H1 (cell line): ENCODE measurements at regions not wholly inside any gene's neighbourhood (a gene's known extent, or its start where the extent isn't known, plus 50 kb on each side); places are given as distances from the start of the nearest gene placed in this dataset.

ENCODE experiments used
- CTCF ChIA-PET: fragments of 300-600 bp; sonication (Branson Sonifier 250); formaldehyde crosslinking; loops from one replicate; lab custom pipeline; 2021; ENCODE audit not compliant: partially characterized antibody; lab: Charles Lee
- POLR2A ChIA-PET: fragments of 300-600 bp; sonication (Branson Sonifier 250); formaldehyde crosslinking; loops from one replicate; lab custom pipeline; 2021; ENCODE audit warnings: inconsistent platforms; ENCODE audit not compliant: partially characterized antibody; lab: Charles Lee
- DNase-seq, 2 experiments: peaks; one replicate each; pipeline versions ENCODE4 v3.0.0 to v3.0.0-alpha.2; 2010 to 2022; ENCODE audit warnings: low spot score in 2 of 2, low read depth in 1 of 2, mixed read lengths in 1 of 2
- FAIRE-seq: peaks from 2 replicates; lab custom pipeline; 2011; peaks lifted over from hg19 to GRCh38; lab: Jason Lieb, UNC
- H2AFZ ChIP-seq: 2 replicates; pipeline ENCODE4 v1.8.1; 2012; ENCODE audit warnings: low read length, inconsistent platforms
- H2AK5ac ChIP-seq: 2 replicates; pipeline ENCODE4 v1.6.1; 2013; ENCODE audit warnings: low read depth, low read length
- H2BK120ac ChIP-seq: replicated peaks from 2 replicates; pipeline ENCODE3; 2013; ENCODE audit warnings: low read depth, low read length, inconsistent platforms
- H2BK12ac ChIP-seq: 2 replicates; pipeline ENCODE4 v1.6.1; 2013; ENCODE audit warnings: low read depth, low read length
- H2BK15ac ChIP-seq: 2 replicates; pipeline ENCODE4 v1.6.1; 2013; ENCODE audit warnings: low read length
- H2BK20ac ChIP-seq: 2 replicates; pipeline ENCODE4 v1.6.1; 2013; ENCODE audit warnings: low read length
- H2BK5ac ChIP-seq: 2 replicates; pipeline ENCODE4 v1.6.1; 2013; ENCODE audit warnings: low read depth, low read length
- H3K14ac ChIP-seq: 2 replicates; pipeline ENCODE4 v1.6.1; 2013; ENCODE audit warnings: inconsistent platforms; ENCODE audit not compliant: insufficient read length
- H3K18ac ChIP-seq: 2 replicates; pipeline ENCODE4 v1.6.1; 2013; ENCODE audit warnings: low read length; ENCODE audit errors: extremely low read depth
- H3K23ac ChIP-seq: 2 replicates; pipeline ENCODE4 v1.6.1; 2013; ENCODE audit warnings: inconsistent platforms; ENCODE audit not compliant: insufficient read length
- H3K23me2 ChIP-seq: 2 replicates; pipeline ENCODE4 v1.6.1; 2013; ENCODE audit warnings: low read depth, low read length
- H3K27ac ChIP-seq: 2 replicates; pipeline ENCODE4 v1.6.1; 2011; ENCODE audit warnings: low read depth, low read length, inconsistent platforms
- H3K27me3 ChIP-seq, 4 experiments: replicated peaks in 1 of 4; 1 replicate in 1 of 4; 2 replicates in 3 of 4; pipeline versions ENCODE4 v1.6.1 to v1.8.1; 2011 to 2013; ENCODE audit warnings: low read length in 3 of 4, mild to moderate bottlenecking in 3 of 4, inconsistent platforms in 2 of 4, mixed read lengths in 2 of 4, moderate library complexity in 1 of 4; ENCODE audit not compliant: control insufficient read depth in 3 of 4, insufficient read depth in 3 of 4; ENCODE audit errors: extremely low read depth in 1 of 4
- H3K36me3 ChIP-seq, 4 experiments: 2 replicates each; pipeline versions ENCODE4 v1.6.1 to v1.8.1; 2011 to 2013; ENCODE audit warnings: mild to moderate bottlenecking in 4 of 4, low read length in 3 of 4, moderate library complexity in 2 of 4, control low read depth in 1 of 4, inconsistent platforms in 1 of 4; ENCODE audit not compliant: insufficient read depth in 4 of 4, control insufficient read depth in 2 of 4
- H3K4ac ChIP-seq: replicated peaks from 2 replicates; pipeline ENCODE3; 2013; ENCODE audit warnings: low read length, low read depth, mixed read lengths, inconsistent platforms; ENCODE audit not compliant: insufficient read length
- H3K4me1 ChIP-seq, 4 experiments: replicated peaks in 1 of 4; 1 replicate in 1 of 4; 2 replicates in 3 of 4; pipeline versions ENCODE4 v1.6.1 to v1.8.1; 2011 to 2013; ENCODE audit warnings: low read length in 3 of 4, inconsistent platforms in 2 of 4, mixed read lengths in 1 of 4; ENCODE audit not compliant: insufficient read depth in 4 of 4, control insufficient read depth in 3 of 4
- H3K4me2 ChIP-seq, 2 experiments: 2 replicates each; pipeline versions ENCODE4 v1.6.1 to v1.8.1; 2011 to 2013; ENCODE audit warnings: low read depth in 2 of 2, low read length in 2 of 2, control low read depth in 1 of 2, inconsistent platforms in 1 of 2, mild to moderate bottlenecking in 1 of 2; ENCODE audit not compliant: insufficient read depth in 1 of 2
- H3K4me3 ChIP-seq, 4 experiments: fragments of 200-600, 300-600 bp in 1 of 4; sonication (generic), shearing (Covaris generic), sonication (Bioruptor Twin) in 1 of 4; 2 replicates each; pipeline versions ENCODE4 v1.5.1 to v1.8.1; 2011 to 2016; ENCODE audit warnings: low read length in 4 of 4, low read depth in 3 of 4, control low read depth in 2 of 4, inconsistent platforms in 2 of 4, mild to moderate bottlenecking in 2 of 4, mixed read lengths in 1 of 4, moderate library complexity in 1 of 4; ENCODE audit not compliant: insufficient read depth in 2 of 4; ENCODE audit errors: extremely low read depth in 1 of 4
- H3K56ac ChIP-seq: replicated peaks from 2 replicates; pipeline ENCODE3; 2013; ENCODE audit warnings: low read depth, mild to moderate bottlenecking, mixed read lengths, low read length, inconsistent platforms; ENCODE audit not compliant: insufficient read length
- H3K79me1 ChIP-seq: 2 replicates; pipeline ENCODE4 v1.6.1; 2013; ENCODE audit warnings: low read depth, low read length, control low read depth
- H3K79me2 ChIP-seq, 2 experiments: 2 replicates each; pipeline versions ENCODE4 v1.6.1 to v1.8.1; 2012 to 2013; ENCODE audit warnings: low read length in 2 of 2, mild to moderate bottlenecking in 2 of 2, inconsistent platforms in 1 of 2; ENCODE audit not compliant: insufficient read depth in 2 of 2, control insufficient read depth in 1 of 2
- H3K9ac ChIP-seq, 4 experiments: replicated peaks in 1 of 4; 1 replicate in 1 of 4; 2 replicates in 3 of 4; pipeline versions ENCODE4 v1.6.1 to v1.8.1; 2011 to 2013; ENCODE audit warnings: low read depth in 3 of 4, low read length in 3 of 4, control low read depth in 2 of 4, mild to moderate bottlenecking in 2 of 4, moderate library complexity in 2 of 4, inconsistent platforms in 1 of 4; ENCODE audit errors: extremely low read depth in 1 of 4
- H3K9me3 ChIP-seq, 2 experiments: 2 replicates each; pipeline versions ENCODE4 v1.6.1 to v1.8.1; 2012 to 2013; ENCODE audit warnings: mild to moderate bottlenecking in 2 of 2, moderate library complexity in 2 of 2, control low read depth in 1 of 2, inconsistent platforms in 1 of 2, low read depth in 1 of 2, low read length in 1 of 2, mixed read lengths in 1 of 2; ENCODE audit not compliant: insufficient read depth in 2 of 2
- H4K20me1 ChIP-seq, 2 experiments: replicated peaks in 1 of 2; 2 replicates each; pipeline versions ENCODE3 to v1.8.1; 2011 to 2013; ENCODE audit warnings: inconsistent platforms in 2 of 2, low read length in 2 of 2, mild to moderate bottlenecking in 1 of 2; ENCODE audit not compliant: insufficient read depth in 2 of 2, control insufficient read depth in 1 of 2
- H4K5ac ChIP-seq: 2 replicates; pipeline ENCODE4 v1.6.1; 2013; ENCODE audit warnings: low read length, low read depth, mixed read lengths, inconsistent platforms; ENCODE audit not compliant: insufficient read length
- H4K8ac ChIP-seq: 2 replicates; pipeline ENCODE4 v1.8.0; 2013; ENCODE audit warnings: mild to moderate bottlenecking, moderate library complexity, low read length, inconsistent platforms; ENCODE audit not compliant: insufficient read depth; ENCODE audit errors: extremely low read depth
- H4K91ac ChIP-seq: replicated peaks from 2 replicates; pipeline ENCODE3; 2013; ENCODE audit warnings: low read length, mixed read lengths, inconsistent platforms; ENCODE audit not compliant: insufficient read length
- RAD21 ChIP-seq, 2 experiments: IDR thresholded peaks in 1 of 2; conservative IDR thresholded peaks in 1 of 2; 2 replicates each; pipeline ENCODE4 v1.6.1; 2011; ENCODE audit warnings: low read depth in 2 of 2, low read length in 2 of 2, improper control_type of control experiment in 1 of 2, inconsistent platforms in 1 of 2, mild to moderate bottlenecking in 1 of 2, moderate library complexity in 1 of 2
- TCF12 ChIP-seq: IDR thresholded peaks from 2 replicates; pipeline ENCODE4 v1.6.1; 2011; ENCODE audit warnings: low read depth, mild to moderate bottlenecking, low read length
- WGBS, 2 experiments: shearing (Covaris generic) in 1 of 2; methylation state at CpG; one replicate each; pipeline versions ENCODE4 v1.1.6 to v1.1.7; 2013 to 2015; ENCODE audit warnings: low lambda C conversion rate in 2 of 2, mixed read lengths in 2 of 2, inconsistent platforms in 1 of 2, low coverage in 1 of 2, missing lambda C conversion rate in 1 of 2; ENCODE audit not compliant: insufficient replicate concordance in 2 of 2, insufficient coverage in 1 of 2, insufficient read length in 1 of 2; ENCODE audit errors: extremely low coverage in 1 of 2, missing lambda C conversion rate in 1 of 2; 5-methylcytosine and 5-hydroxymethylcytosine counted together
- TF ChIP-seq, protein P1 (sequence below), 3 experiments: IDR thresholded peaks; 1 replicate in 2 of 3; 2 replicates in 1 of 3; pipeline versions ENCODE4 v1.5.1 to v1.6.1; 2011; ENCODE audit warnings: low read length in 3 of 3, mild to moderate bottlenecking in 3 of 3, inconsistent platforms in 2 of 3, low read depth in 1 of 3, moderate library complexity in 1 of 3; ENCODE audit not compliant: insufficient read depth in 1 of 3; ENCODE audit errors: control extremely low read depth in 1 of 3

DNA sequence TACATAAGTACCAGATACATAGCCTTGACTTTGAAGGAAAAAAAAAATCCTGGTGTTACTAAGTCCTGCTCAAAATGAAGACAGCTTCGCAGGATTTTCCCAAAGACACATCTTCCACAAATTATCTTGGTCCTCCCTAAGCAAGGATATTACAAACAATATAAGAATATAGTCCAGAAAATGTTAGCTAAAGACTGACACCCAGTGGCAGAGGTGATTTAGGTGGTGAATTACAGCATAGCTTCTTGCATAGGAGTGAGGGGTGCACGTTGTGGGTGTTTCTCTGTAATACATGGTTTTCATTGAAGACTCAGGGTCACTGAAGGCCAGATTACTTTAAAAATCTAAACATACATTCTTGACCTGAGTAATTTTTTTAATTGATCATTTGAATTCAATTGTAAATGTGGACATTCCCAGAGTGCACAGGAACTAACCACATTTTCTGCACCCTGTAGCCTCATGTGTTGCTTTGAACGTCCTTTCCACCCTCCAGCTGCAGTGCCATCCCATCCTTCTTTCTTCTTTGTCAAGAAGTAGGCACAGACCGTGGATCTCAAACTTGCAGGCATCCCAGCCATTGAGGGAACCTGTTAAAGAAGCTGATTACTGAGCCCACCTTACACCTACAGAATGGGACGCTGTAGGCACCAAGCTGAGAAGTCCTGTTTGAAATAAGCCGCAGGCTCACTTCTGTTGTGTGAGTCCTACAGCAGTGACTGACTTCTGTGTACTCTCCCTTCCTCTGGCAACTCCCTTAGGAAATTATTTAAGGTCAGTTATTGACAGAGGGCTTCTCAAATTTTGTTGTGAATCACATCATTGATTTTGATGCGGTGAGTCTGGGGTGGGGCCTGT, 102.6 kb downstream of the PERP start:
- Histone ChIP-seq H2BK120ac (no peak overlapping the region), H2AFZ (peak overlapping the region; percentile 77; the same call in 1 of the 2 replicates), H3K27ac (no peak overlapping the region), H2AK5ac (no peak overlapping the region), H4K5ac (no peak overlapping the region), H3K79me2 (no peaks in the 10 kb centered on the region), H3K18ac (no peak overlapping the region), H3K9ac (no peak overlapping the region), H3K4ac (no peak overlapping the region), H2BK12ac (no peak overlapping the region), H3K79me1 (no peaks in the 10 kb centered on the region), H4K8ac (no peak overlapping the region), H2BK15ac (peak overlapping the region; percentile 89; the same call in 1 of the 2 replicates), H3K56ac (no peak overlapping the region), H2BK20ac (0 out of 2 replicates have a peak overlapping the region, but pooled peaks have one; percentile 9), H3K27me3 (no peaks in the 10 kb centered on the region), H4K20me1 (no peaks in the 10 kb centered on the region), H4K91ac (no peak overlapping the region), H3K23ac (no peak overlapping the region), H3K4me2 (no peak overlapping the region), H3K23me2 (no peaks in the 10 kb centered on the region), H3K36me3 (no peaks in the 10 kb centered on the region), H2BK5ac (no peak overlapping the region), H3K4me1 (peaks cover 0 to 5% (median 3%) of the 10 kb centered on the region in 4 experiments; a peak in 4 of 7 replicates), H3K14ac (no peak overlapping the region), H3K9me3 (no peaks in the 10 kb centered on the region), H3K4me3 (no peak overlapping the region)
- ChIA-PET CTCF (interaction anchor here (0.6 to 9.3 kb wide), 40 partner anchors 7 to 757 kb away, joined by 3 to 101 read pairs (median 5); no protein-coding TSS in a partner anchor), POLR2A (interaction anchor here (1.3 to 1.9 kb wide), 2 partner anchors 102 to 111 kb away, joined by 4 to 8 read pairs; no protein-coding TSS in a partner anchor)
- peak; percentile 45 for FAIRE-seq
- WGBS, 2 experiments, result 67% methylated on average over 7 of the region's 7 CpGs; no CpG with 5 or more reads in 1 of the 2 experiments
- TF ChIP-seq RAD21 (IDR thresholded peaks at IDR 0.05 in 1 of 2, conservative IDR thresholded peaks at IDR 0.05 in 1 of 2; ENCODE audit: low read depth in 2 of 2, low read length in 2 of 2), result peak; percentile 60 to 62
- TF ChIP-seq, protein P1, sequence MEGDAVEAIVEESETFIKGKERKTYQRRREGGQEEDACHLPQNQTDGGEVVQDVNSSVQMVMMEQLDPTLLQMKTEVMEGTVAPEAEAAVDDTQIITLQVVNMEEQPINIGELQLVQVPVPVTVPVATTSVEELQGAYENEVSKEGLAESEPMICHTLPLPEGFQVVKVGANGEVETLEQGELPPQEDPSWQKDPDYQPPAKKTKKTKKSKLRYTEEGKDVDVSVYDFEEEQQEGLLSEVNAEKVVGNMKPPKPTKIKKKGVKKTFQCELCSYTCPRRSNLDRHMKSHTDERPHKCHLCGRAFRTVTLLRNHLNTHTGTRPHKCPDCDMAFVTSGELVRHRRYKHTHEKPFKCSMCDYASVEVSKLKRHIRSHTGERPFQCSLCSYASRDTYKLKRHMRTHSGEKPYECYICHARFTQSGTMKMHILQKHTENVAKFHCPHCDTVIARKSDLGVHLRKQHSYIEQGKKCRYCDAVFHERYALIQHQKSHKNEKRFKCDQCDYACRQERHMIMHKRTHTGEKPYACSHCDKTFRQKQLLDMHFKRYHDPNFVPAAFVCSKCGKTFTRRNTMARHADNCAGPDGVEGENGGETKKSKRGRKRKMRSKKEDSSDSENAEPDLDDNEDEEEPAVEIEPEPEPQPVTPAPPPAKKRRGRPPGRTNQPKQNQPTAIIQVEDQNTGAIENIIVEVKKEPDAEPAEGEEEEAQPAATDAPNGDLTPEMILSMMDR (IDR thresholded peaks at IDR 0.05; ENCODE audit: control extremely low read depth in 1 of 3, insufficient read depth in 1 of 3, low read depth in 1 of 3, low read length in 3 of 3), result peak in 2 of 3 experiments; percentile 33 to 61; a peak in 2 of 4 replicates
- no peak for TF ChIP-seq TCF12
- no peak for DNase-seq
